ENCODE measurements at regions not wholly inside any gene's neighbourhood (a gene's known extent, or its start where the extent isn't known, plus 50 kb on each side); places are given as distances from the start of the nearest gene placed in this dataset.
"Not testable (repeated sequence)": the region's sequence is repeated elsewhere in the genome, so short reads cannot be mapped to it uniquely, and the experiment has no call there.

- not testable (repeated sequence) for TF ChIP-seq OVOL2 (CRISPR knock-in tag; IDR thresholded peaks at IDR 0.05; ENCODE audit: borderline replicate concordance); GABPB1 (CRISPR knock-in tag; IDR thresholded peaks at IDR 0.05); NR3C1 (CRISPR knock-in tag; conservative IDR thresholded peaks at IDR 0.05; ENCODE audit: low read depth); ATF3 (CRISPR knock-in tag; conservative IDR thresholded peaks at IDR 0.05); RELA (CRISPR knock-in tag; IDR thresholded peaks at IDR 0.05; ENCODE audit: borderline replicate concordance); ATF6 (CRISPR knock-in tag; IDR thresholded peaks at IDR 0.05); SP1 (CRISPR knock-in tag; conservative IDR thresholded peaks at IDR 0.05); ESRRA (CRISPR knock-in tag; IDR thresholded peaks at IDR 0.05; ENCODE audit: borderline replicate concordance); MAX (CRISPR knock-in tag; IDR thresholded peaks at IDR 0.05)
- TF ChIP-seq, protein P1, sequence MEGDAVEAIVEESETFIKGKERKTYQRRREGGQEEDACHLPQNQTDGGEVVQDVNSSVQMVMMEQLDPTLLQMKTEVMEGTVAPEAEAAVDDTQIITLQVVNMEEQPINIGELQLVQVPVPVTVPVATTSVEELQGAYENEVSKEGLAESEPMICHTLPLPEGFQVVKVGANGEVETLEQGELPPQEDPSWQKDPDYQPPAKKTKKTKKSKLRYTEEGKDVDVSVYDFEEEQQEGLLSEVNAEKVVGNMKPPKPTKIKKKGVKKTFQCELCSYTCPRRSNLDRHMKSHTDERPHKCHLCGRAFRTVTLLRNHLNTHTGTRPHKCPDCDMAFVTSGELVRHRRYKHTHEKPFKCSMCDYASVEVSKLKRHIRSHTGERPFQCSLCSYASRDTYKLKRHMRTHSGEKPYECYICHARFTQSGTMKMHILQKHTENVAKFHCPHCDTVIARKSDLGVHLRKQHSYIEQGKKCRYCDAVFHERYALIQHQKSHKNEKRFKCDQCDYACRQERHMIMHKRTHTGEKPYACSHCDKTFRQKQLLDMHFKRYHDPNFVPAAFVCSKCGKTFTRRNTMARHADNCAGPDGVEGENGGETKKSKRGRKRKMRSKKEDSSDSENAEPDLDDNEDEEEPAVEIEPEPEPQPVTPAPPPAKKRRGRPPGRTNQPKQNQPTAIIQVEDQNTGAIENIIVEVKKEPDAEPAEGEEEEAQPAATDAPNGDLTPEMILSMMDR (IDR thresholded peaks at IDR 0.05), result not testable (repeated sequence)
- TF ChIP-seq, protein P2, sequence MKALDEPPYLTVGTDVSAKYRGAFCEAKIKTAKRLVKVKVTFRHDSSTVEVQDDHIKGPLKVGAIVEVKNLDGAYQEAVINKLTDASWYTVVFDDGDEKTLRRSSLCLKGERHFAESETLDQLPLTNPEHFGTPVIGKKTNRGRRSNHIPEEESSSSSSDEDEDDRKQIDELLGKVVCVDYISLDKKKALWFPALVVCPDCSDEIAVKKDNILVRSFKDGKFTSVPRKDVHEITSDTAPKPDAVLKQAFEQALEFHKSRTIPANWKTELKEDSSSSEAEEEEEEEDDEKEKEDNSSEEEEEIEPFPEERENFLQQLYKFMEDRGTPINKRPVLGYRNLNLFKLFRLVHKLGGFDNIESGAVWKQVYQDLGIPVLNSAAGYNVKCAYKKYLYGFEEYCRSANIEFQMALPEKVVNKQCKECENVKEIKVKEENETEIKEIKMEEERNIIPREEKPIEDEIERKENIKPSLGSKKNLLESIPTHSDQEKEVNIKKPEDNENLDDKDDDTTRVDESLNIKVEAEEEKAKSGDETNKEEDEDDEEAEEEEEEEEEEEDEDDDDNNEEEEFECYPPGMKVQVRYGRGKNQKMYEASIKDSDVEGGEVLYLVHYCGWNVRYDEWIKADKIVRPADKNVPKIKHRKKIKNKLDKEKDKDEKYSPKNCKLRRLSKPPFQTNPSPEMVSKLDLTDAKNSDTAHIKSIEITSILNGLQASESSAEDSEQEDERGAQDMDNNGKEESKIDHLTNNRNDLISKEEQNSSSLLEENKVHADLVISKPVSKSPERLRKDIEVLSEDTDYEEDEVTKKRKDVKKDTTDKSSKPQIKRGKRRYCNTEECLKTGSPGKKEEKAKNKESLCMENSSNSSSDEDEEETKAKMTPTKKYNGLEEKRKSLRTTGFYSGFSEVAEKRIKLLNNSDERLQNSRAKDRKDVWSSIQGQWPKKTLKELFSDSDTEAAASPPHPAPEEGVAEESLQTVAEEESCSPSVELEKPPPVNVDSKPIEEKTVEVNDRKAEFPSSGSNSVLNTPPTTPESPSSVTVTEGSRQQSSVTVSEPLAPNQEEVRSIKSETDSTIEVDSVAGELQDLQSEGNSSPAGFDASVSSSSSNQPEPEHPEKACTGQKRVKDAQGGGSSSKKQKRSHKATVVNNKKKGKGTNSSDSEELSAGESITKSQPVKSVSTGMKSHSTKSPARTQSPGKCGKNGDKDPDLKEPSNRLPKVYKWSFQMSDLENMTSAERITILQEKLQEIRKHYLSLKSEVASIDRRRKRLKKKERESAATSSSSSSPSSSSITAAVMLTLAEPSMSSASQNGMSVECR (CRISPR knock-in tag; IDR thresholded peaks at IDR 0.05; ENCODE audit: borderline replicate concordance), result not testable (repeated sequence)
These were observed 232.6 kb upstream of the CHORDC1 start for GRCh38 chr11:90455347-90455920.
